HG02943 (cell line): ENCODE measurements at regions not wholly inside any gene's neighbourhood (a gene's known extent, or its start where the extent isn't known, plus 50 kb on each side); places are given as distances from the start of the nearest gene placed in this dataset.

ENCODE experiments used
- ATAC-seq: cut with Tn5 transposase; IDR thresholded peaks from one replicate; pipeline ENCODE4 v1.9.1; 2021; ENCODE audit warnings: mild to moderate bottlenecking, low read depth, moderate library complexity; ENCODE audit not compliant: unreplicated experiment

GRCh38 chr15:31486506-31486905 is 159.9 kb downstream of the KLF13 start:
- ATAC-seq, result no peak

GRCh38 chr15:31486906-31487695 is 160.5 kb downstream of the KLF13 start:
- no peak for ATAC-seq

GRCh38 chr15:31487811-31488436 is 161.3 kb downstream of the KLF13 start:
- no peak for ATAC-seq

GRCh38 chr15:31488437-31489204 is 162.0 kb downstream of the KLF13 start:
- ATAC-seq, result no peak

- no peak for ATAC-seq
Observed at GRCh38 chr15:31489281-31489680, 162.6 kb downstream of the KLF13 start.

GRCh38 chr15:31489801-31490646 is 163.4 kb downstream of the KLF13 start:
- no peak for ATAC-seq

- ATAC-seq, result no peak
Observed at GRCh38 chr15:31494786-31495185, 168.2 kb downstream of the KLF13 start.

- no peak for ATAC-seq
Observed at GRCh38 chr15:31495281-31495680, 168.6 kb downstream of the KLF13 start.

- no peak for ATAC-seq
Observed at GRCh38 chr15:31497838-31498237, 171.2 kb downstream of the KLF13 start.

GRCh38 chr15:31498329-31498728 is 171.7 kb downstream of the KLF13 start:
- no peak for ATAC-seq

- ATAC-seq, result no peak
Observed at GRCh38 chr15:31498756-31499155, 172.1 kb downstream of the KLF13 start.

- ATAC-seq, result no peak
Observed at GRCh38 chr15:31499236-31499952, 172.8 kb downstream of the KLF13 start.

GRCh38 chr15:31499953-31500765 is 173.5 kb downstream of the KLF13 start:
- ATAC-seq, result no peak

- no peak for ATAC-seq
Observed at GRCh38 chr15:31500766-31501449, 174.3 kb downstream of the KLF13 start.

- no peak for ATAC-seq
Observed at GRCh38 chr15:31501536-31502157, 175.0 kb downstream of the KLF13 start.

- ATAC-seq, result no peak
Observed at GRCh38 chr15:31502541-31503229, 176.1 kb downstream of the KLF13 start.

- no peak for ATAC-seq
Observed at GRCh38 chr15:31503256-31503655, 176.6 kb downstream of the KLF13 start.
